IMR-90 (cell line): ENCODE measurements at regions not wholly inside any gene's neighbourhood (a gene's known extent, or its start where the extent isn't known, plus 50 kb on each side); places are given as distances from the start of the nearest gene placed in this dataset.

Experiments
- ATAC-seq: fragments of 200-7000 bp; cut with Tn5 transposase; 2 replicates; pipeline ENCODE4 v1.9.1; 2020; ENCODE audit warnings: low read depth, mild to moderate bottlenecking, moderate library complexity
- BruUV-seq: library from RNA; stranded (reverse); fragments of 400-500 nt; replicated peaks from 2 replicates; lab custom pipeline; 2021; lab: Mats Ljungman, UMichigan
- CTCF ChIA-PET: fragments of 300-600 bp; formaldehyde crosslinking; extraction: SDS; loops from one replicate; lab custom pipeline; 2021; ENCODE audit warnings: antibody characterized with exemption; lab: Yijun Ruan, JAX
- POLR2A ChIA-PET: fragments of 300-600 bp; sonication (Branson Sonifier 250); formaldehyde crosslinking; loops from one replicate; lab custom pipeline; 2022; ENCODE audit warnings: antibody characterized with exemption; ENCODE audit not compliant: unreplicated experiment; lab: Charles Lee
- DNase-seq: peaks from one replicate; pipeline ENCODE4 v3.0.0; 2013
- H2AFZ ChIP-seq: replicated peaks from 2 replicates; pipeline ENCODE3; 2013; ENCODE audit warnings: low read length, mild to moderate bottlenecking; ENCODE audit not compliant: poor library complexity
- H2AK5ac ChIP-seq: 2 replicates; pipeline ENCODE4 v1.6.1; 2013; ENCODE audit warnings: low read depth, low read length, inconsistent platforms
- H2AK9ac ChIP-seq: replicated peaks from 2 replicates; pipeline ENCODE3; 2013; ENCODE audit warnings: mild to moderate bottlenecking, low read depth, low read length, moderate library complexity; ENCODE audit not compliant: poor library complexity
- H2BK120ac ChIP-seq: 2 replicates; pipeline ENCODE4 v1.6.1; 2013; ENCODE audit warnings: low read depth, low read length, inconsistent platforms
- H2BK15ac ChIP-seq: 3 replicates; pipeline ENCODE4 v1.6.1; 2013; ENCODE audit warnings: low read depth, low read length, inconsistent platforms
- H2BK20ac ChIP-seq: 2 replicates; pipeline ENCODE4 v1.6.1; 2013; ENCODE audit warnings: low read depth, mild to moderate bottlenecking, inconsistent platforms, low read length, moderate library complexity
- H2BK5ac ChIP-seq: 2 replicates; pipeline ENCODE4 v1.6.1; 2013; ENCODE audit warnings: mild to moderate bottlenecking, low read depth, low read length, inconsistent platforms; ENCODE audit not compliant: poor library complexity, severe bottlenecking
- H3K14ac ChIP-seq: replicated peaks from 2 replicates; pipeline ENCODE4 v1.6.1; 2013; ENCODE audit warnings: low read depth, low read length, inconsistent platforms
- H3K18ac ChIP-seq: 2 replicates; pipeline ENCODE4 v1.6.1; 2013; ENCODE audit warnings: low read depth, low read length, control low read depth
- H3K23ac ChIP-seq: 2 replicates; pipeline ENCODE4 v1.6.1; 2013; ENCODE audit warnings: low read depth, low read length, inconsistent platforms
- H3K27ac ChIP-seq: 2 replicates; pipeline ENCODE4 v1.5.1; 2013; ENCODE audit warnings: mild to moderate bottlenecking, control low read depth, low read length; ENCODE audit not compliant: insufficient read depth
- H3K27me3 ChIP-seq: 2 replicates; pipeline ENCODE4 v1.6.1; 2013; ENCODE audit warnings: low read length; ENCODE audit not compliant: control insufficient read depth, insufficient read depth
- H3K36me3 ChIP-seq: 2 replicates; pipeline ENCODE4 v1.6.1; 2013; ENCODE audit warnings: low read length, mixed read lengths; ENCODE audit not compliant: control insufficient read depth, insufficient read depth
- H3K4ac ChIP-seq: 2 replicates; pipeline ENCODE4 v1.6.1; 2013; ENCODE audit warnings: low read depth, low read length, inconsistent platforms
- H3K4me1 ChIP-seq: 2 replicates; pipeline ENCODE4 v1.6.1; 2013; ENCODE audit warnings: low read length, mixed read lengths; ENCODE audit not compliant: control insufficient read depth, insufficient read depth
- H3K4me2 ChIP-seq: 2 replicates; pipeline ENCODE4 v1.6.1; 2013; ENCODE audit warnings: low read depth, mild to moderate bottlenecking, control low read depth, low read length, moderate library complexity
- H3K4me3 ChIP-seq: 2 replicates; pipeline ENCODE4 v1.5.1; 2013; ENCODE audit warnings: low read depth, mild to moderate bottlenecking, control low read depth, low read length, moderate library complexity; ENCODE audit not compliant: insufficient read depth
- H3K56ac ChIP-seq: 2 replicates; pipeline ENCODE4 v1.6.1; 2013; ENCODE audit warnings: low read length, inconsistent platforms; ENCODE audit not compliant: insufficient read depth; ENCODE audit errors: extremely low read depth
- H3K79me1 ChIP-seq, 2 experiments: 2 replicates each; pipeline ENCODE4 v1.6.1; 2013; ENCODE audit warnings: low read length in 2 of 2, inconsistent platforms in 1 of 2, low read depth in 1 of 2
- H3K9ac ChIP-seq: 2 replicates; pipeline ENCODE4 v1.6.1; 2013; ENCODE audit warnings: low read depth, low read length, control low read depth
- H3K9me1 ChIP-seq: 2 replicates; pipeline ENCODE4 v1.6.1; 2013; ENCODE audit warnings: low read length, inconsistent platforms; ENCODE audit not compliant: insufficient read depth
- H3K9me3 ChIP-seq: 2 replicates; pipeline ENCODE4 v1.6.1; 2013; ENCODE audit warnings: low read length; ENCODE audit not compliant: control insufficient read depth, insufficient read depth
- H4K20me1 ChIP-seq: 2 replicates; pipeline ENCODE4 v1.6.1; 2013; ENCODE audit warnings: low read length, inconsistent platforms; ENCODE audit not compliant: insufficient read depth
- H4K5ac ChIP-seq: 2 replicates; pipeline ENCODE4 v1.6.1; 2013; ENCODE audit warnings: mild to moderate bottlenecking, low read depth, low read length, control low read depth
- H4K8ac ChIP-seq, 2 experiments: 2 replicates each; pipeline ENCODE4 v1.6.1; 2013; ENCODE audit warnings: low read depth in 2 of 2, low read length in 2 of 2, control low read depth in 1 of 2, inconsistent platforms in 1 of 2
- H4K91ac ChIP-seq: 2 replicates; pipeline ENCODE4 v1.6.1; 2013; ENCODE audit warnings: low read depth, low read length, inconsistent platforms; ENCODE audit not compliant: insufficient read depth
- CHD1 ChIP-seq: IDR thresholded peaks from 2 replicates; pipeline ENCODE4 v1.6.1; 2012; ENCODE audit warnings: low read depth, low read length, improper control_type of control experiment
- CTCF ChIP-seq: conservative IDR thresholded peaks from 2 replicates; pipeline ENCODE4 v1.5.1; 2012; ENCODE audit warnings: mild to moderate bottlenecking, low read depth, low read length, improper control_type of control experiment
- WGBS, 2 experiments: methylation state at CpG; one replicate each; pipeline versions ENCODE4 v1.1.5 to v1.1.7; 2013; ENCODE audit warnings: missing lambda C conversion rate in 2 of 2; ENCODE audit not compliant: insufficient read length in 1 of 2; ENCODE audit errors: extremely low coverage in 2 of 2; 5-methylcytosine and 5-hydroxymethylcytosine counted together
- dilution Hi-C: fragments of 300-500 bp; cut with HindIII; formaldehyde crosslinking; loops from one replicate; pipeline ENCODE4 v1.14.3; 2018; ENCODE audit warnings: low sequenced_read_pairs; ENCODE audit not compliant: unreplicated experiment
- in situ Hi-C: fragments of 300-500 bp; cut with MboI; formaldehyde crosslinking; loops from 3 replicates; pipeline ENCODE4 v1.14.3; 2019; ENCODE audit warnings: low sequenced_read_pairs, inconsistent platforms, mixed read lengths
- intact Hi-C: fragments of 100-400 bp; cut with micrococcal nuclease; formaldehyde crosslinking; loops from 2 replicates; pipeline ENCODE4 v1.10.0; 2022

DNA sequence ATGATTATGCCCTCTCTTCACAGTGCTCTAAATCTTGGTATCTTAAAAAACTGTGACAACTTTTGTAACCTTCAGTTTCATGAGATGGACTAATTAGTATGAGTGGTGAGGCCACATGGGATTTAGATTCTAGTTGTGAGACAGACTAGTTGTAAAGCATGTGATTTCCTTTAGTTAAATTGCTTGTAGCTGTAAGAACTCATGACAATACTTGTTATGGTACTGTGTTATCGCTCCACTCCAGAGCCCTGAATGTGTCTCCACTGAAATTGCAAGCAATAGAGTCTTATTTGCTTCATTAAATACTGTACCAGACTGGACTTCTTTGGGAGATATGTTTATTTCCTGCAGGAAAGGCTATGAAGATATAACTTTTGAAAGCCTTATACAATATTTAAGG is 1198.3 kb upstream of the CDH6 start:
- Histone ChIP-seq H3K4me3 (no peak overlapping the region), H3K9me3 (no peaks in the 10 kb centered on the region), H3K9me1 (no peaks in the 10 kb centered on the region), H2AK5ac (no peak overlapping the region), H3K23ac (no peak overlapping the region), H3K27me3 (no peaks in the 10 kb centered on the region), H3K18ac (no peak overlapping the region), H3K27ac (no peak overlapping the region), H3K14ac (no peak overlapping the region), H2AK9ac (no peak overlapping the region), H3K4ac (no peak overlapping the region), H3K56ac (no peak overlapping the region), H3K4me1 (no peaks in the 10 kb centered on the region), H2BK20ac (no peak overlapping the region), H4K5ac (no peak overlapping the region), H3K79me1 (no peaks in the 10 kb centered on the region), H2BK5ac (no peak overlapping the region), H3K36me3 (no peaks in the 10 kb centered on the region), H2AFZ (no peak overlapping the region), H4K20me1 (no peaks in the 10 kb centered on the region), H3K9ac (no peak overlapping the region), H2BK15ac (no peak overlapping the region), H2BK120ac (no peak overlapping the region), H3K4me2 (no peak overlapping the region), H4K91ac (no peak overlapping the region), H4K8ac (no peak overlapping the region)
- no TSS peak for BruUV-seq
- no CpG with 5 or more reads among the region's 1 CpG for WGBS, 2 experiments
- in situ Hi-C loops = no loop called here
- CTCF ChIA-PET = no interaction called here
- intact Hi-C loops = no loop called here
- POLR2A ChIA-PET = no interaction called here
- dilution Hi-C loops = no loop called here
- TF ChIP-seq CHD1 (no peak), CTCF (no peak)
- DNase-seq (no peak), ATAC-seq (no peak)
